Spleen (tissue), 11 donors: ENCODE measurements at regions not wholly inside any gene's neighbourhood (a gene's known extent, or its start where the extent isn't known, plus 50 kb on each side); places are given as distances from the start of the nearest gene placed in this dataset.
"Not testable (repeated sequence)": the region's sequence is repeated elsewhere in the genome, so short reads cannot be mapped to it uniquely, and the experiment has no call there.

Experiments
- DNase-seq: peaks from one replicate; pipeline ENCODE4 v3.0.0-alpha.2; 2020
- H3K27ac ChIP-seq, 8 donors: fragments of 200-600 bp; sonication (generic) in 7 of 8; 1 replicate in 4 of 8; 2 replicates in 4 of 8; pipeline versions ENCODE4 v1.5.0 to v1.8.0; 2016 to 2021; ENCODE audit warnings: inconsistent platforms in 4 of 8, mild to moderate bottlenecking in 4 of 8, moderate library complexity in 1 of 8
- H3K27me3 ChIP-seq, 7 donors: fragments of 200-600 bp; sonication (generic) in 6 of 7; replicated peaks in 1 of 7; 1 replicate in 4 of 7; 2 replicates in 3 of 7; pipeline versions ENCODE4 v1.5.0 to v1.8.0; 2016 to 2021; ENCODE audit warnings: inconsistent platforms in 3 of 7, mild to moderate bottlenecking in 1 of 7
- H3K36me3 ChIP-seq, 6 donors: fragments of 200-600 bp; sonication (generic) in 5 of 6; 1 replicate in 4 of 6; 2 replicates in 2 of 6; pipeline versions ENCODE4 v1.5.0 to v1.8.0; 2016 to 2021; ENCODE audit warnings: inconsistent platforms in 2 of 6
- H3K4me1 ChIP-seq, 6 donors: fragments of 200-600 bp; sonication (generic) in 5 of 6; 1 replicate in 3 of 6; 2 replicates in 3 of 6; pipeline versions ENCODE4 v1.5.0 to v1.8.0; 2016 to 2021; ENCODE audit warnings: inconsistent platforms in 3 of 6
- H3K4me3 ChIP-seq, 8 donors: fragments of 200-600 bp; sonication (generic) in 7 of 8; 1 replicate in 4 of 8; 2 replicates in 4 of 8; pipeline versions ENCODE4 v1.5.0 to v1.8.0; 2016 to 2021; ENCODE audit warnings: inconsistent platforms in 4 of 8, mild to moderate bottlenecking in 4 of 8, moderate library complexity in 2 of 8
- H3K9me3 ChIP-seq, 8 donors: fragments of 200-600 bp; sonication (generic) in 7 of 8; 1 replicate in 4 of 8; 2 replicates in 4 of 8; pipeline versions ENCODE4 v1.5.0 to v1.8.0; 2016 to 2021; ENCODE audit warnings: inconsistent platforms in 4 of 8
- POLR2A ChIP-seq, 3 donors: fragments of 450-650 bp; IDR thresholded peaks; one replicate each; pipeline ENCODE4 v1.5.1; 2017; ENCODE audit warnings: antibody characterized with exemption in 3 of 3, mild to moderate bottlenecking in 1 of 3
- POLR2AphosphoS5 ChIP-seq, 3 donors: sonication (generic); formaldehyde crosslinking; IDR thresholded peaks; one replicate each; pipeline ENCODE4 v1.5.1; 2017; ENCODE audit warnings: antibody characterized with exemption in 3 of 3
- WGBS, 5 donors: extraction: QIAGEN DNeasy Blood & Tissue Kit in 3 of 5; methylation state at CpG; one replicate each; pipeline versions ENCODE4 v1.1.5 to v1.1.7; 2013 to 2018; 5-methylcytosine and 5-hydroxymethylcytosine counted together
- intact Hi-C: fragments of 100-400 bp; cut with DNase I; formaldehyde crosslinking; loops from one replicate; pipeline ENCODE4 v1.15.0; 2023; ENCODE audit warnings: low total_unique reads
- TF ChIP-seq, protein P1 (sequence below), 11 experiments: fragments of 200-600 bp in 7 of 11; fragments of 450-650 bp in 4 of 11; sonication (generic) in 4 of 11; IDR thresholded peaks in 8 of 11; conservative IDR thresholded peaks in 3 of 11; 1 replicate in 7 of 11; 2 replicates in 4 of 11; pipeline versions ENCODE4 v1.4.0 to v1.8.0; 2016 to 2021; ENCODE audit warnings: antibody characterized with exemption in 11 of 11, inconsistent platforms in 4 of 11, mild to moderate bottlenecking in 1 of 11
- donor health status: healthy with polysubstance abuse.
- donor health status: DM: no; HTN: no; CAD: no; lungs with moderate emphysema.
- donor health status: DM: no; HTN: no; CAD: no.
- donor health status: Bipolar disorder and iron deficiency.
- donor health status: healthy.
- donor health status: DM: no; HTN: no; CAD: no.
- donor health status: DM: yes; HTN: yes; CAD: no.

DNA sequence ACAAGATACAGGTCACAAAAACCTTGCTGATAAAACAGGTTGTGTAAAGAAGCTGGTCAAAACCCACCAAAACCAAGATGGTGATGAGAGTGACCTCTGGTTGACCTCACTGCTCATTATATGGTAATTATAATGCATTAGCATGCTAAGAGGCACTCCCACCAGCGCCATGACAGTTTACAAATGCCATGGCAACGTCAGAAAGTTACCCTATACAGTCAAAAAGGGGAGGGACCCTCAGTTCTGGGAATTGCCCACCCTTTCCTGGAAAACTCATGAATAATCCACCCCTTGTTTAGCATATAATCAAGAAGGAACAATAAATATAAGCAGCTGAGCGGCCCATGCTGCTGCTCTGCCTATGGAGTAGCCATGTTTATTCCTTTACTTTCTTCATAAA is 434.1 kb downstream of the ZNF536 start:
- peaks cover 0 to 18% (median 0%) of the 10 kb centered on the region in 8 donors for H3K9me3 ChIP-seq
- no peaks in the 10 kb centered on the region for H3K27me3 ChIP-seq
- H3K4me3 ChIP-seq, result no peak overlapping the region
- DNase-seq, result no peak
- TF ChIP-seq, protein P1, sequence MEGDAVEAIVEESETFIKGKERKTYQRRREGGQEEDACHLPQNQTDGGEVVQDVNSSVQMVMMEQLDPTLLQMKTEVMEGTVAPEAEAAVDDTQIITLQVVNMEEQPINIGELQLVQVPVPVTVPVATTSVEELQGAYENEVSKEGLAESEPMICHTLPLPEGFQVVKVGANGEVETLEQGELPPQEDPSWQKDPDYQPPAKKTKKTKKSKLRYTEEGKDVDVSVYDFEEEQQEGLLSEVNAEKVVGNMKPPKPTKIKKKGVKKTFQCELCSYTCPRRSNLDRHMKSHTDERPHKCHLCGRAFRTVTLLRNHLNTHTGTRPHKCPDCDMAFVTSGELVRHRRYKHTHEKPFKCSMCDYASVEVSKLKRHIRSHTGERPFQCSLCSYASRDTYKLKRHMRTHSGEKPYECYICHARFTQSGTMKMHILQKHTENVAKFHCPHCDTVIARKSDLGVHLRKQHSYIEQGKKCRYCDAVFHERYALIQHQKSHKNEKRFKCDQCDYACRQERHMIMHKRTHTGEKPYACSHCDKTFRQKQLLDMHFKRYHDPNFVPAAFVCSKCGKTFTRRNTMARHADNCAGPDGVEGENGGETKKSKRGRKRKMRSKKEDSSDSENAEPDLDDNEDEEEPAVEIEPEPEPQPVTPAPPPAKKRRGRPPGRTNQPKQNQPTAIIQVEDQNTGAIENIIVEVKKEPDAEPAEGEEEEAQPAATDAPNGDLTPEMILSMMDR (IDR thresholded peaks at IDR 0.05 in 8 of 11, conservative IDR thresholded peaks at IDR 0.05 in 3 of 11), result no peak
- no peak for TF ChIP-seq POLR2A (IDR thresholded peaks at IDR 0.05)
- no peak overlapping the region for H3K27ac ChIP-seq
- intact Hi-C loops, result loop anchor here (10.0 kb wide), 1 partner anchor 548 kb away; no protein-coding TSS in a partner anchor
- H3K36me3 ChIP-seq, result no peaks in the 10 kb centered on the region
- peaks cover 0 to 6% (median under 1%) of the 10 kb centered on the region in 6 donors for H3K4me1 ChIP-seq
- 75 to 91% (median 86%) methylated on average over 3 of the region's 3 CpGs for WGBS, 5 donors

DNA sequence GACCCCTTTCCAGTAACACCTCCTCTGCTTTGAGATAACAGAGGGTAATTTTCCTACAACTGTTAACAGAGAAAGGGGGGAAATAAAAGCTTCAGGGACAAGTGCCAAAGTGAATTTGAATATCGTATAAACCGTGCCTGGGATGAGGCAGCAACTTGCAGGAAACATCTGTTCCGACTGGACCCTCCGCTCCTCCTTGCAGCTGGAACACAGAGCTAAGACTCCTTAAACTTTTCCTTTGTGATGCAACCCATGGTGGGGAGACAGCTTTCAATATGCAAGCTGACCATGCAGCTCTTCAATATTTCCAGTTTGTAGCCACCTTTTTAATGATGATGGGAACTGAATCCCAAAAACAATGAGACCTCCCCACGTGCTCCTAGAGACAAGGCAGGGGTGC is 432.6 kb downstream of the ZNF536 start:
- Histone ChIP-seq H3K27ac (no peak overlapping the region), H3K4me1 (peaks cover 0 to 13% (median 3%) of the 10 kb centered on the region in 6 donors), H3K36me3 (no peaks in the 10 kb centered on the region), H3K9me3 (peaks cover 0 to 18% (median 0%) of the 10 kb centered on the region in 8 donors), H3K27me3 (peaks cover 0 to 9% (median 0%) of the 10 kb centered on the region in 7 donors), H3K4me3 (peak overlapping the region in 4 of 8 donors; percentile 0 to 52 (median 23))
- intact Hi-C loops, result loop anchor here (10.0 kb wide), 1 partner anchor 550 kb away; no protein-coding TSS in a partner anchor
- TF ChIP-seq, protein P1 (IDR thresholded peaks at IDR 0.05 in 8 of 11, conservative IDR thresholded peaks at IDR 0.05 in 3 of 11), result no peak
- TF ChIP-seq POLR2AphosphoS5 (IDR thresholded peaks at IDR 0.05) (no peak), POLR2A (IDR thresholded peaks at IDR 0.05) (no peak)
- WGBS, 5 donors, result 6 to 34% (median 18%) methylated on average over 5 of the region's 5 CpGs
- DNase-seq, result no peak

DNA sequence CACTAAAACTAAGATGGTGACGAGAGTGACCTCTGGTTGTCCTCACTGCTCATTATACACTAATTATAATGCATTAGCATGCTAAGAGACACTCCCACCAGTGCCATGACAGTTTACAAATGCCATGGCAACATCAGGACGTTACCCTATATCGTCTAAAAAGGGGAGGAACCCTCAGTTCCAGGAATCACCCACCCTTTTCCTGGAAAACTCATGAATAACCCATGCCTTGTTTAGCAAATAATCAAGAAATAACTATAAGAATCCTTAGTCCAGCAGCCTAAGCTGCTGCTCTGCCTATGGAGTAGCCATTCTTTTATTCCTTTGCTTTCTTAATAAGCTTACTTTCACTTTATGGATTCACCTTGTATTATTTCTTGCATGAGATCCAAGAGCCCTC is 432.1 kb downstream of the ZNF536 start:
- H3K27ac ChIP-seq, DNase-seq, H3K36me3 ChIP-seq: not testable (repeated sequence)
- WGBS, 5 donors, result 33 to 41% (median 34%) methylated on average over 3 of the region's 3 CpGs
- Histone ChIP-seq H3K9me3 (peaks cover 0 to 18% (median 0%) of the 10 kb centered on the region in 8 donors), H3K4me1 (peaks cover 0 to 13% (median 3%) of the 10 kb centered on the region in 6 donors), H3K4me3 (peak overlapping the region in 4 of 8 donors; percentile 0 to 52 (median 23)), H3K27me3 (peaks cover 0 to 13% (median 0%) of the 10 kb centered on the region in 7 donors)
- intact Hi-C loops, result loop anchor here (10.0 kb wide), 1 partner anchor 550 kb away; no protein-coding TSS in a partner anchor

DNA sequence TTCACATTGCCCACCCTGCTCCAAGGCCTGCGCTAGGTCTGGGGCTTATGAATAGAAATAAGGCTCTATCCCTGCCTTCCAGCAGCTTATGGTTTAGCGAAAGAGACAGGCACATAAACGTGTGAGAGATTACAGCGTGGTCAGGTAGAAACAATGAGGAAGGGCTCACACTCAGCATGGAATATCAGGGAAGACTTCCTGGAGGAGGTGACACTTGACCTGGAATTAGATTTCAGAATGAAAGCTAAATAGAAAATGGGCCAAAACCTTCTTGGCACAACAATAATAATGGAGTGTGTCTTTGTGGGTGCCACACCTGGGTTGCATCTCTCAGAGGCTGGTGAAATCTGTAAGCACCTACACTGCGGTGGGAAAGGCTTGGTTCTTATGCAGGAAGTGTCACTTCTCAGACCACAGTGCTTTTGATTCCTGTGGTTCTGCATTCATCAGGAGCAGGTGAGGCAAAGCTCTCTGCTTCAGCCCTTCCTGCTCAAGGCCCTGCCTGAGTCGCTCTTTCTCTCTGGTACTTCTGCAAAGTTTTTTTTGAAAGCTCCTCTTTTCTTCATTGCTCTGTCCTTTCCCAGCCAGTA is 430.3 kb downstream of the ZNF536 start:
- H3K4me1 ChIP-seq, result peaks cover 0 to 13% (median 3%) of the 10 kb centered on the region in 6 donors
- peaks cover 0 to 9% (median 0%) of the 10 kb centered on the region in 8 donors for H3K9me3 ChIP-seq
- no peaks in the 10 kb centered on the region for H3K36me3 ChIP-seq
- H3K27ac ChIP-seq, result no peak overlapping the region
- DNase-seq, result no peak
- peaks cover 0 to 19% (median 0%) of the 10 kb centered on the region in 7 donors for H3K27me3 ChIP-seq
- intact Hi-C loops, result loop anchor here (10.0 kb wide), 1 partner anchor 552 kb away; no protein-coding TSS in a partner anchor
- no peak overlapping the region for H3K4me3 ChIP-seq
- WGBS, 5 donors, result 68 to 74% (median 72%) methylated on average over 6 of the region's 6 CpGs
- TF ChIP-seq POLR2A (IDR thresholded peaks at IDR 0.05) (no peak), POLR2AphosphoS5 (IDR thresholded peaks at IDR 0.05) (no peak)
- TF ChIP-seq, protein P1 (IDR thresholded peaks at IDR 0.05 in 8 of 11, conservative IDR thresholded peaks at IDR 0.05 in 3 of 11), result no peak
